ENCODE measurements at regions not wholly inside any gene's neighbourhood (a gene's known extent, or its start where the extent isn't known, plus 50 kb on each side); places are given as distances from the start of the nearest gene placed in this dataset.

GRCh38 chr2:143877056-143877455 lies 642.9 kb downstream of the ZEB2 start:
- no peak overlapping the region for H3K4me3 ChIP-seq (ENCODE audit: low read depth, low read length)
- POLR2A ChIA-PET: no interaction called here
- H3K27ac ChIP-seq (ENCODE audit: extremely low read depth, low read depth, low read length): no peak overlapping the region
- no peaks in the 10 kb centered on the region for H3K36me3 ChIP-seq (ENCODE audit: control insufficient read depth in 2 of 2, insufficient read depth in 1 of 2, low read length in 2 of 2)
- CTCF ChIA-PET: no interaction called here
- TF ChIP-seq ZNF473 (tag by site-specific recombination; IDR thresholded peaks at IDR 0.05): no peak
- no peak for TF ChIP-seq ZNF701 (tag by site-specific recombination; IDR thresholded peaks at IDR 0.05)
- TF ChIP-seq ZNF549 (tag by site-specific recombination; IDR thresholded peaks at IDR 0.05): no peak
- no peak for TF ChIP-seq ZNF423 (tag by site-specific recombination; IDR thresholded peaks at IDR 0.05)
- no peak for TF ChIP-seq ZNF404 (tag by site-specific recombination; IDR thresholded peaks at IDR 0.05)
- no peak for TF ChIP-seq ZNF610 (tag by site-specific recombination; IDR thresholded peaks at IDR 0.05; ENCODE audit: borderline replicate concordance)
- no peaks in the 10 kb centered on the region for H3K9me3 ChIP-seq (ENCODE audit: control insufficient read depth, insufficient read depth, low read depth, low read length)
- no peaks in the 10 kb centered on the region for H3K4me1 ChIP-seq (ENCODE audit: control insufficient read depth, insufficient read depth, low read length)

- Histone ChIP-seq H3K4me1 (ENCODE audit: control insufficient read depth, insufficient read depth, low read length) (no peaks in the 10 kb centered on the region), H3K27ac (ENCODE audit: extremely low read depth, low read depth, low read length) (no peak overlapping the region), H3K4me3 (ENCODE audit: low read depth, low read length) (no peak overlapping the region), H3K9me3 (ENCODE audit: control insufficient read depth, insufficient read depth, low read depth, low read length) (no peaks in the 10 kb centered on the region), H3K36me3 (ENCODE audit: control insufficient read depth in 2 of 2, insufficient read depth in 1 of 2, low read length in 2 of 2) (no peaks in the 10 kb centered on the region)
- CTCF ChIA-PET: no interaction called here
- TF ChIP-seq HOXA7 (CRISPR knock-in tag; IDR thresholded peaks at IDR 0.05; ENCODE audit: borderline replicate concordance) (no peak), ZNF202 (tag by site-specific recombination; IDR thresholded peaks at IDR 0.05; ENCODE audit: borderline replicate concordance) (no peak), ZNF501 (tag by site-specific recombination; IDR thresholded peaks at IDR 0.05) (no peak), HOXD13 (CRISPR knock-in tag; IDR thresholded peaks at IDR 0.05; ENCODE audit: borderline replicate concordance) (no peak), ZNF404 (tag by site-specific recombination; IDR thresholded peaks at IDR 0.05) (no peak)
- POLR2A ChIA-PET: no interaction called here
Observed at GRCh38 chr2:143875295-143876233, 644.4 kb downstream of the ZEB2 start.

GRCh38 chr2:143873886-143874285 lies 646.0 kb downstream of the ZEB2 start:
- H3K4me3 ChIP-seq (ENCODE audit: low read depth, low read length): no peak overlapping the region
- POLR2A ChIA-PET: no interaction called here
- no peaks in the 10 kb centered on the region for H3K4me1 ChIP-seq (ENCODE audit: control insufficient read depth, insufficient read depth, low read length)
- H3K9me3 ChIP-seq (ENCODE audit: control insufficient read depth, insufficient read depth, low read depth, low read length): no peaks in the 10 kb centered on the region
- no peak overlapping the region for H3K27ac ChIP-seq (ENCODE audit: extremely low read depth, low read depth, low read length)
- CTCF ChIA-PET: no interaction called here
- no peaks in the 10 kb centered on the region for H3K36me3 ChIP-seq (ENCODE audit: control insufficient read depth in 2 of 2, insufficient read depth in 1 of 2, low read length in 2 of 2)
- TF ChIP-seq, protein P1, sequence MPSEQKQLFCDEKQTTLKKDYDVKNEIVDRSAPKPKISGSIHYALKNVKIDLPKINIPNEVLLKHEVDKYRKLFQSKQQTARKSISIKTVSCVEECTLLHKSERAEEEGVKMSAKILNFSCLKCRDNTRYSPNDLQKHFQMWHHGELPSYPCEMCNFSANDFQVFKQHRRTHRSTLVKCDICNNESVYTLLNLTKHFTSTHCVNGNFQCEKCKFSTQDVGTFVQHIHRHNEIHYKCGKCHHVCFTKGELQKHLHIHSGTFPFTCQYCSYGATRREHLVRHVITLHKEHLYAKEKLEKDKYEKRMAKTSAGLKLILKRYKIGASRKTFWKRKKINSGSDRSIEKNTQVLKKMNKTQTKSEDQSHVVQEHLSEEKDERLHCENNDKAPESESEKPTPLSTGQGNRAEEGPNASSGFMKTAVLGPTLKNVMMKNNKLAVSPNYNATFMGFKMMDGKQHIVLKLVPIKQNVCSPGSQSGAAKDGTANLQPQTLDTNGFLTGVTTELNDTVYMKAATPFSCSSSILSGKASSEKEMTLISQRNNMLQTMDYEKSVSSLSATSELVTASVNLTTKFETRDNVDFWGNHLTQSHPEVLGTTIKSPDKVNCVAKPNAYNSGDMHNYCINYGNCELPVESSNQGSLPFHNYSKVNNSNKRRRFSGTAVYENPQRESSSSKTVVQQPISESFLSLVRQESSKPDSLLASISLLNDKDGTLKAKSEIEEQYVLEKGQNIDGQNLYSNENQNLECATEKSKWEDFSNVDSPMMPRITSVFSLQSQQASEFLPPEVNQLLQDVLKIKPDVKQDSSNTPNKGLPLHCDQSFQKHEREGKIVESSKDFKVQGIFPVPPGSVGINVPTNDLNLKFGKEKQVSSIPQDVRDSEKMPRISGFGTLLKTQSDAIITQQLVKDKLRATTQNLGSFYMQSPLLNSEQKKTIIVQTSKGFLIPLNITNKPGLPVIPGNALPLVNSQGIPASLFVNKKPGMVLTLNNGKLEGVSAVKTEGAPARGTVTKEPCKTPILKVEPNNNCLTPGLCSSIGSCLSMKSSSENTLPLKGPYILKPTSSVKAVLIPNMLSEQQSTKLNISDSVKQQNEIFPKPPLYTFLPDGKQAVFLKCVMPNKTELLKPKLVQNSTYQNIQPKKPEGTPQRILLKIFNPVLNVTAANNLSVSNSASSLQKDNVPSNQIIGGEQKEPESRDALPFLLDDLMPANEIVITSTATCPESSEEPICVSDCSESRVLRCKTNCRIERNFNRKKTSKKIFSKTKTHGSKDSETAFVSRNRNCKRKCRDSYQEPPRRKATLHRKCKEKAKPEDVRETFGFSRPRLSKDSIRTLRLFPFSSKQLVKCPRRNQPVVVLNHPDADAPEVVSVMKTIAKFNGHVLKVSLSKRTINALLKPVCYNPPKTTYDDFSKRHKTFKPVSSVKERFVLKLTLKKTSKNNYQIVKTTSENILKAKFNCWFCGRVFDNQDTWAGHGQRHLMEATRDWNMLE (tag by site-specific recombination; conservative IDR thresholded peaks at IDR 0.05; ENCODE audit: low read depth): no peak
- TF ChIP-seq ZNF112 (tag by site-specific recombination; IDR thresholded peaks at IDR 0.05) (no peak), ZNF426 (tag by site-specific recombination; IDR thresholded peaks at IDR 0.05) (no peak), ZNF391 (tag by site-specific recombination; IDR thresholded peaks at IDR 0.05; ENCODE audit: borderline replicate concordance, low read depth) (no peak), SCRT1 (tag by site-specific recombination; IDR thresholded peaks at IDR 0.05; ENCODE audit: borderline replicate concordance) (no peak), ZNF529 (tag by site-specific recombination; IDR thresholded peaks at IDR 0.05; ENCODE audit: insufficient replicate concordance) (no peak), IKZF3 (tag by site-specific recombination; IDR thresholded peaks at IDR 0.05) (no peak), ZNF473 (tag by site-specific recombination; IDR thresholded peaks at IDR 0.05) (no peak), HIC1 (tag by site-specific recombination; IDR thresholded peaks at IDR 0.05) (no peak), ZNF747 (tag by site-specific recombination; IDR thresholded peaks at IDR 0.05) (no peak), ZBTB10 (tag by site-specific recombination; IDR thresholded peaks at IDR 0.05) (no peak), ZNF335 (tag by site-specific recombination; conservative IDR thresholded peaks at IDR 0.05) (no peak)
